Suprapubic skin (tissue), 4 donors: ENCODE measurements at regions not wholly inside any gene's neighbourhood (a gene's known extent, or its start where the extent isn't known, plus 50 kb on each side); places are given as distances from the start of the nearest gene placed in this dataset.

Experiments
- DNase-seq, 2 donors: peaks; one replicate each; pipeline ENCODE4 v3.0.0-alpha.2; 2019; ENCODE audit warnings: low spot score in 2 of 2
- H3K27ac ChIP-seq: fragments of 200-600 bp; sonication (generic); one replicate; pipeline ENCODE4 v1.5.1; 2019
- H3K27me3 ChIP-seq: fragments of 200-600 bp; sonication (generic); one replicate; pipeline ENCODE4 v1.5.1; 2019
- H3K36me3 ChIP-seq: fragments of 200-600 bp; sonication (generic); one replicate; pipeline ENCODE4 v1.5.1; 2019
- H3K4me1 ChIP-seq: fragments of 200-600 bp; sonication (generic); one replicate; pipeline ENCODE4 v1.5.1; 2019
- H3K4me3 ChIP-seq: fragments of 200-600 bp; sonication (generic); one replicate; pipeline ENCODE4 v1.5.1; 2019; ENCODE audit warnings: mild to moderate bottlenecking
- H3K9me3 ChIP-seq: fragments of 200-600 bp; sonication (generic); one replicate; pipeline ENCODE4 v1.5.1; 2019
- EP300 ChIP-seq: sonication (generic); formaldehyde crosslinking; IDR thresholded peaks from one replicate; pipeline ENCODE4 v1.6.1; 2017; ENCODE audit warnings: antibody characterized with exemption
- POLR2A ChIP-seq, 2 donors: fragments of 450-650 bp; IDR thresholded peaks; one replicate each; pipeline ENCODE4 v1.6.1; 2017; ENCODE audit warnings: antibody characterized with exemption in 2 of 2, mild to moderate bottlenecking in 2 of 2, moderate library complexity in 2 of 2
- POLR2AphosphoS5 ChIP-seq, 3 donors: sonication (generic); formaldehyde crosslinking; IDR thresholded peaks; one replicate each; pipeline ENCODE4 v1.6.1; 2017; ENCODE audit warnings: antibody characterized with exemption in 3 of 3
- WGBS: methylation state at CpG from one replicate; pipeline ENCODE4 v1.1.5; 2018; 5-methylcytosine and 5-hydroxymethylcytosine counted together
- TF ChIP-seq, protein P1 (sequence below), 2 donors: fragments of 200-600 bp in 1 of 2; fragments of 450-650 bp in 1 of 2; sonication (generic) in 1 of 2; IDR thresholded peaks; one replicate each; pipeline ENCODE4 v1.5.1; 2016 to 2019; ENCODE audit warnings: antibody characterized with exemption in 2 of 2, mild to moderate bottlenecking in 1 of 2, moderate library complexity in 1 of 2

DNA sequence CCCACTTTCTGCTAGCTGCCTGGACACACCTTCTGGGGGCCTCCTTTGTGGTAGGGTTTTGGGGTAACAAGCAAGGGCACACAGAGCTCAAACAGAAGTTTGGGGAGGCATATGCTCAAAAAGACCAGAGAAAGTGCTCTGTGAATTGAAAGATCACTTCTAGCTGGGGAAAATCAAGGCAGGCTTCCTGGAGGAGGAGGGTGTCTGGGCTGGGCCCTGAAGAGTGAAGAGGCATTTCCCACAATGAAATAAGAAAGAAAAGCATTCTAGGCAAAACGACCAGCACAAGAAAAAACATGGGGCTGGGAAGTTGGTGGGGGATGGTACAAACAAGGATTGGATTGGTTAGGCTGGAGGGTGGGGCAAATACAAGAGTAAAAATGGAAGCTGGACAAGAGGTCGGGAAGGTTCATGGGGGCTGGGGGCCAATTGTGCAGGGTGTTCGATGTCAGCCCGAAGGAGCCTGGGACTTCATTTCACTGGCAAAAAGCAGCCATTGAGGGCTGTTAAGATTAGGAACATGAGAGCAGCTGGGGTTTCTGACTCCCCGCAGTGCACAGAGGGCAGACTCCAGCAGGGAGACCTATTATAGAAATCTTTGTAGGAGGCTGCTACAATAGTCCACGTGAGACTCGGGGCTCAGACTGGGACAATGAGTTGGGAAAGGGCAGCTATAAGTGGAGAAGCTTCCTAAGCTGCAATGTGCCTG is 51.5 kb upstream of the CMKLR1 start:
- DNase-seq, result no peak
- Histone ChIP-seq H3K27ac (no peak overlapping the region), H3K36me3 (no peaks in the 10 kb centered on the region), H3K9me3 (no peaks in the 10 kb centered on the region), H3K4me3 (no peak overlapping the region), H3K4me1 (no peaks in the 10 kb centered on the region), H3K27me3 (peaks cover 6% of the 10 kb centered on the region)
- WGBS, result 45% methylated on average over 7 of the region's 7 CpGs
- TF ChIP-seq POLR2AphosphoS5 (IDR thresholded peaks at IDR 0.05) (no peak), POLR2A (IDR thresholded peaks at IDR 0.05) (no peak), EP300 (no peak)
- TF ChIP-seq, protein P1, sequence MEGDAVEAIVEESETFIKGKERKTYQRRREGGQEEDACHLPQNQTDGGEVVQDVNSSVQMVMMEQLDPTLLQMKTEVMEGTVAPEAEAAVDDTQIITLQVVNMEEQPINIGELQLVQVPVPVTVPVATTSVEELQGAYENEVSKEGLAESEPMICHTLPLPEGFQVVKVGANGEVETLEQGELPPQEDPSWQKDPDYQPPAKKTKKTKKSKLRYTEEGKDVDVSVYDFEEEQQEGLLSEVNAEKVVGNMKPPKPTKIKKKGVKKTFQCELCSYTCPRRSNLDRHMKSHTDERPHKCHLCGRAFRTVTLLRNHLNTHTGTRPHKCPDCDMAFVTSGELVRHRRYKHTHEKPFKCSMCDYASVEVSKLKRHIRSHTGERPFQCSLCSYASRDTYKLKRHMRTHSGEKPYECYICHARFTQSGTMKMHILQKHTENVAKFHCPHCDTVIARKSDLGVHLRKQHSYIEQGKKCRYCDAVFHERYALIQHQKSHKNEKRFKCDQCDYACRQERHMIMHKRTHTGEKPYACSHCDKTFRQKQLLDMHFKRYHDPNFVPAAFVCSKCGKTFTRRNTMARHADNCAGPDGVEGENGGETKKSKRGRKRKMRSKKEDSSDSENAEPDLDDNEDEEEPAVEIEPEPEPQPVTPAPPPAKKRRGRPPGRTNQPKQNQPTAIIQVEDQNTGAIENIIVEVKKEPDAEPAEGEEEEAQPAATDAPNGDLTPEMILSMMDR (IDR thresholded peaks at IDR 0.05), result no peak

DNA sequence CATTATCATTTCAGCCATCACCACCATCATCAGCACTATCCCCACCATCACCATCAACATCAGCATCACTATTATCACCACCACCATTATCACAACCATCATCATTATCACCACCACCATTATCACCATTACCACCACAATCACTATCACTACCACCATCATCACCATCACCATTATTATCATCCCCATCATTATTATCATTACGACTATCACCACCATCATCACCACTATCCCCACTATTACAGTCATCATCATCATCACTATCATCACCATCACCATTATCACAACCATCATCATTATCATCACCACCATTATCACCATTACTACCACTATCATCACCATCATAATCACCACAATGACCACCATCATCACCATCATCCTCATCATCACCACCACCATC is 50.4 kb upstream of the CMKLR1 start:
- H3K4me1 ChIP-seq, result no peaks in the 10 kb centered on the region
- no peaks in the 10 kb centered on the region for H3K9me3 ChIP-seq
- no peak overlapping the region for H3K27ac ChIP-seq
- no peak for DNase-seq
- H3K4me3 ChIP-seq, result no peak overlapping the region
- 92% methylated on average over 1 of the region's 1 CpG for WGBS
- H3K27me3 ChIP-seq, result peaks cover 6% of the 10 kb centered on the region
- TF ChIP-seq POLR2A (IDR thresholded peaks at IDR 0.05) (no peak), EP300 (no peak), POLR2AphosphoS5 (IDR thresholded peaks at IDR 0.05) (no peak)
- TF ChIP-seq, protein P1 (IDR thresholded peaks at IDR 0.05), result no peak
- no peaks in the 10 kb centered on the region for H3K36me3 ChIP-seq
